HG03039 (cell line): ENCODE measurements at regions not wholly inside any gene's neighbourhood (a gene's known extent, or its start where the extent isn't known, plus 50 kb on each side); places are given as distances from the start of the nearest gene placed in this dataset.
"Not testable (repeated sequence)": the region's sequence is repeated elsewhere in the genome, so short reads cannot be mapped to it uniquely, and the experiment has no call there.

Experiments
- ATAC-seq: cut with Tn5 transposase; IDR thresholded peaks from one replicate; pipeline ENCODE4 v1.9.1; 2021; ENCODE audit warnings: mild to moderate bottlenecking, moderate library complexity; ENCODE audit not compliant: unreplicated experiment

- no peak for ATAC-seq
Observed at GRCh38 chr6:11851387-11851786, 72.8 kb upstream of the ADTRP start.

DNA sequence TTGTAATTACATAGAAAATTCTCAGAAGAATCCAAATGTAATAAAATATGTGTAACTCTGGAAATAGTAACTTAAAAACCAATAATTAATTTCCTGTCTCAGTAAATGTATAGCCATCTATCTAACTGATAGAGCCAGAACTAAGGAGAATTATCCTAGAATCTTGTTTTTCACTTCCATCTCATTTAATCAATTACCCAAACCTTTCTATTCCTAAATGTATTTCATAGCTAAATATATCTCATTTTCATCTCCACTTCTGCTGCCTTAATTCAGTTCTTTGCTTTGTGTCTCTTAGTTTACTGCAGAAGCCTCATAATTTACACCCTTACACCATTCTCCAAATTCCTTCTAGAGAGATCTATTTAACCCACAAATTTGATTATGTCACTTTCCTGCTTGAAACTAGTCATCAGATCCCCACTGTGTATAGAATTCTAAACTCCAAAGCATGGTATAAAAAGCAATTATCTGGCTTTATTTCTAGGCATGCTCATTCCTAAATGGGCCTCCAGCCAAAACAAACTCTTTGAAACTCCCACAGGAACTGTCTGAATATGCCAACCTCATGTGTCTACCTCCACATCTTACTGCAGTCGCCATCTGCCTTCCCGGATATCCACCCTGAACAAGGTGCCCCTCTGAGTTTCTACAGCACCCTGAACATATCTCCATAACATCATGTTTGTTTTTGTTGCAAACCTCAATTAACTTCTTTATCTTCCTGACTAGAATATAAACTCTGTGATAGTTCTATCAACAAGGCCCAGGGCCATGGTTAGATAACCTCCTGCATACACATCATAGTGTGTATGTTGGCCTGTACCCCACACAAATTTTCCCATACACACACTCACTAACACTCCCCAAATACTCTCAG lies 70.5 kb upstream of the ADTRP start:
- no peak for ATAC-seq

DNA sequence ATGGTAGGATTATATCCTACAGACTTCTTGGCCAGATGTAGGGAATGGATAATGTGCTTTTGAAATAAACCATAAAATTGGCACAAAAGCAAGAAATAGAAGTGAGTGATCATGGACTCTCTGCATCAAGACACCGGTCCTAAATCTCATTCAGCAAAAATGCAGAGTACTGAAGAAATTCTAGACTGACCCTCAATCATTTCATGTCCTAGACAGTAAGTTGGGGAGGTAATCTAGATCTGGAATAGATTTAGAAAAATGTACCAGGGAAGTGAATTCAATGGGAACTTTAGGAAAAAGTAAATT lies 69.7 kb upstream of the ADTRP start:
- ATAC-seq: no peak

DNA sequence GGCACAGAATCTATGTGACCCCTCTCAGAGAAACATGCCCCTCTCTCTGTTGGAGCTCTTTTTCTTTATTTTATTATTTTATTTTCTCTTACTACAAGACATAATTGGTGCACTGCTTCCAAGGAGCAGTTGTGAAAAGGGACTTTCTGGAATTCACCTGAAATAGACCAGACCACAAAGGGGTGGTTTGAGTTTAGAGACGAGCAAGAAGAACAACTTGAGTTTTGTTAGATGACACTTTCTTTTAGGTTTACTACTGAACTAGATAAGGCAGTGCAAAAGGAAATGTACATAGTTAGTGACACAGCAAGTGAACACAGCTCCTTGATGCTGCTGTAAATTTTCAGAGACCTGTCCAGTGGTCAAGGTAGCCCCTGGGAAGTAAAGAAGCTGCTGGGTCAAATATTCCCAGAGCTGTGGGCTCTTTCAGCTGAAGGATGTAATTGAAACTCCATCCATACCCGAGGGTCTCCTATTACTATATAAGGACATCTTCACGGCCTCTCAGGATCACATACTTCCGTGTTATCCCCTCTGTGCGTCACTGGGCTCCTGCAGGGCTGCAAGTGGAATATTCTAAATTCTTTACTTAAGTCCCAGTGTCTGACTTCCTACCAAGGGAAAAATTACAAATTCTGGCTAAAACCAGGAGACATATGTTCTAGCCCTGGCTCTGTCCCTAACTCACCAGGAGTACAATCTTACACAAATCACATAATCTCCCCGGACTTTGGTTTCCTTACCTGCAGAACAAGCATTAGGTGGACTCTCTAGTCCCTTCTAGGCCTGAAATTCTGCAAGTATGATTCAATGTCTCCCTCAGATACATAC lies 69.1 kb upstream of the ADTRP start:
- no peak for ATAC-seq

DNA sequence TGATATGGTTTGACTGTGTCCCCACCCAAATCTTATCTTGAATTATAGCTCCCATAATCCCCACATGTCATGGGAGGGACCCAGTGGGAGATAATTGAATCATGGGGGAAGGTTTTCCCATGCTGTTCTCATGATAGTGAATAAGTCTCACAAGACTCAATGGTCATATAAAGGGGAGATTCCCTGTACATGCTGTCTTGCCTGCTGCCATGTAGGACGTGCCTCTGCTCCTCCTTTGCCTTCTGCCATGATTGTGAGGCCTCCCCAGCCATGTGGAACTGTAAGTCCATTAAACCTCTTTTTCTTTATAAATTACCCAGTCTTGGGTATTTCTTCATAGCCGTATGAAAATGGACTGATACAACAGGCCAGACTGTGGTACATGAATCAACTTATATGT lies 68.5 kb upstream of the ADTRP start:
- ATAC-seq: not testable (repeated sequence)

GRCh38 chr6:11845664-11846577 lies 67.3 kb upstream of the ADTRP start:
- ATAC-seq: no peak

- not testable (repeated sequence) for ATAC-seq
Observed at GRCh38 chr6:11842795-11843194, 64.2 kb upstream of the ADTRP start.

DNA sequence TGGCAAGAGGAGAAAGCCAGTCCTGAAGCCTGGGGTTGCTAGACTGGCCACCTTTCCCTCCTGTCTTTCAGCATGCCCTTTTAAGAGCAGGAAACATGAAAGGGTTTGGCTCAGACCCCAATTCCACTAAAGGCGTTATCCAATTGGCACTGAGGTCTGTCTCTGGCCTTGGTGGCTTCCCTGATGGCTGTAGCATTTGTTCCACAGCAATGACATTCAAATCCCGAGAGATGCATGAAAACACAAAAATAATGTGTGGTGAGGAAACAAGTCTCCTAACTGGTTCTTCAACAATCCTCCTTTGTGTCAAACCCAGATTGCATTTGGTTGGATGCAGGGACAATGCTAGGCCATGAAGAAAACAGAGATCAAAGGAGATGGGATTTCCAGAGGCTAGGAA lies 56.5 kb upstream of the ADTRP start:
- no peak for ATAC-seq

- ATAC-seq: peak; percentile 73
Observed at GRCh38 chr6:11833626-11834592, 55.3 kb upstream of the ADTRP start.

DNA sequence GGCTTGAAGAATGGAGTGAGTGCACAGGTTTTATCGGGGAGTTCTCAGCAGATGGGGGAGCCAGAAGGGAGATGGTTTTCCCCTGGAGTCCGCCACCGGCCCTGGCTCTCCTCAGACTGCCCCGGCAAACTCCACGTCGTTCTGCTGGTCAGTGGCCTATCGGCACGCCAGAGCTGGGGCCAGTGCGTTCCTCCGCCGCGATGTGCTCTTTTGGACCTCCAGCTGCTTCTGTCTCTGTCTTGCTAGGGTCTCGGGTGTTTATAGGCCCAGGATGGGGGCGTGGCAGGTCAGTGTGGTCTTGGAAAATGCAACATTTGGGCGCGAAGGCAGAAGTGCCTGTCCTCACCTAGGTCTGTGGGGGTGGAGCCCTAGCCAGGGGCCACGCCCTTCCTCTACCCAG lies 53.0 kb upstream of the ADTRP start:
- no peak for ATAC-seq

GRCh38 chr6:11830520-11830919 lies 51.9 kb upstream of the ADTRP start:
- no peak for ATAC-seq

GRCh38 chr6:11830105-11830504 lies 51.5 kb upstream of the ADTRP start:
- ATAC-seq: no peak

GRCh38 chr6:11828262-11828870 lies 49.8 kb upstream of the ADTRP start:
- no peak for ATAC-seq
